SK-N-SH (cell line): ENCODE measurements at regions not wholly inside any gene's neighbourhood (a gene's known extent, or its start where the extent isn't known, plus 50 kb on each side); places are given as distances from the start of the nearest gene placed in this dataset.

Source experiments
- CTCF ChIA-PET: fragments of 300-600, 350-600 bp; formaldehyde crosslinking; extraction: SDS; loops from one replicate; lab custom pipeline; 2021; lab: Yijun Ruan, JAX
- POLR2A ChIA-PET: fragments of 350-600 bp; sonication (Branson Sonifier 250); formaldehyde crosslinking; extraction: SDS; loops from one replicate; lab custom pipeline; 2020; ENCODE audit warnings: antibody characterized with exemption, inconsistent platforms; lab: Yijun Ruan, JAX
- DNase-seq: peaks from one replicate; pipeline ENCODE4 v3.0.0; 2012
- H2AFZ ChIP-seq: fragments of 200-600 bp; sonication (generic); 2 replicates; pipeline ENCODE4 v1.8.1; 2016; ENCODE audit warnings: antibody characterized with exemption, mild to moderate bottlenecking, low read depth
- H3F3A ChIP-seq: fragments of 200-600 bp; sonication (generic); replicated peaks from 2 replicates; pipeline ENCODE3; 2016; ENCODE audit warnings: antibody characterized with exemption, mild to moderate bottlenecking; ENCODE audit not compliant: insufficient read depth
- H3K27ac ChIP-seq, 2 experiments: fragments of 200-500 bp in 1 of 2; fragments of 200-600 bp in 1 of 2; sonication (Bioruptor generic) in 1 of 2; sonication (generic), shearing (Covaris generic) in 1 of 2; 2 replicates each; pipeline versions ENCODE4 v1.5.1 to v1.6.1; 2014 to 2016; ENCODE audit warnings: low read depth in 2 of 2, inconsistent platforms in 1 of 2, low read length in 1 of 2, mild to moderate bottlenecking in 1 of 2, mixed read lengths in 1 of 2
- H3K27me3 ChIP-seq: fragments of 200-600 bp; sonication (generic), shearing (Covaris generic); 2 replicates; pipeline ENCODE4 v1.6.1; 2016; ENCODE audit warnings: mixed run types; ENCODE audit not compliant: insufficient read depth
- H3K36me3 ChIP-seq, 2 experiments: fragments of 200-500 bp in 1 of 2; fragments of 200-600 bp in 1 of 2; sonication (Bioruptor generic) in 1 of 2; sonication (generic) in 1 of 2; replicated peaks in 1 of 2; 2 replicates each; pipeline versions ENCODE3 to v1.5.1; 2014 to 2016; ENCODE audit warnings: low read length in 1 of 2, mild to moderate bottlenecking in 1 of 2; ENCODE audit not compliant: insufficient read depth in 2 of 2, control insufficient read depth in 1 of 2
- H3K4me1 ChIP-seq, 2 experiments: fragments of 200-500 bp in 1 of 2; fragments of 200-600 bp in 1 of 2; sonication (Bioruptor generic) in 1 of 2; sonication (generic), shearing (Covaris generic) in 1 of 2; 2 replicates each; pipeline versions ENCODE4 v1.5.1 to v1.6.1; 2014 to 2016; ENCODE audit warnings: low read depth in 1 of 2, low read length in 1 of 2, mixed run types in 1 of 2; ENCODE audit not compliant: insufficient read depth in 2 of 2, control insufficient read depth in 1 of 2
- H3K4me2 ChIP-seq: fragments of 200-600 bp; sonication (generic), shearing (Covaris generic); 2 replicates; pipeline ENCODE4 v1.6.1; 2017; ENCODE audit warnings: mixed run types
- H3K4me3 ChIP-seq, 2 experiments: fragments of 200-500 bp in 1 of 2; fragments of 200-600 bp in 1 of 2; sonication (Bioruptor generic) in 1 of 2; sonication (generic), shearing (Covaris generic) in 1 of 2; 2 replicates each; pipeline versions ENCODE4 v1.5.1 to v1.8.1; 2014 to 2016; ENCODE audit warnings: low read depth in 2 of 2, inconsistent platforms in 1 of 2, low read length in 1 of 2, mild to moderate bottlenecking in 1 of 2, mixed read lengths in 1 of 2, moderate library complexity in 1 of 2
- H3K79me2 ChIP-seq: fragments of 200-600 bp; sonication (generic); 2 replicates; pipeline ENCODE4 v1.8.1; 2017; ENCODE audit warnings: mild to moderate bottlenecking; ENCODE audit not compliant: insufficient read depth
- H3K9ac ChIP-seq: fragments of 200-600 bp; sonication (generic); 2 replicates; pipeline ENCODE4 v1.6.1; 2017; ENCODE audit warnings: mixed run types
- H3K9me2 ChIP-seq: fragments of 200-600 bp; sonication (generic); 2 replicates; pipeline ENCODE4 v1.6.1; 2017; ENCODE audit warnings: mixed run types
- H3K9me3 ChIP-seq: fragments of 200-600 bp; sonication (generic); 2 replicates; pipeline ENCODE4 v1.6.1; 2017; ENCODE audit warnings: mixed run types, mild to moderate bottlenecking, moderate library complexity
- H4K20me1 ChIP-seq: fragments of 200-600 bp; sonication (generic); 2 replicates; pipeline ENCODE4 v1.6.1; 2017; ENCODE audit warnings: mild to moderate bottlenecking, mixed run types; ENCODE audit not compliant: insufficient read depth
- CHD2 ChIP-seq: fragments of 150-350 bp; IDR thresholded peaks from 2 replicates; pipeline ENCODE4 v1.6.1; 2018; ENCODE audit warnings: low read length; ENCODE audit not compliant: partially characterized antibody
- CTCF ChIP-seq: fragments of 200-600 bp; sonication (generic); IDR thresholded peaks from 2 replicates; pipeline ENCODE4 v1.6.1; 2017; ENCODE audit warnings: antibody characterized with exemption, mild to moderate bottlenecking, moderate library complexity
- ELF1 ChIP-seq: IDR thresholded peaks from 2 replicates; pipeline ENCODE4 v1.4.0; 2012
- EZH2phosphoT487 ChIP-seq: fragments of 200-600 bp; sonication (generic); IDR thresholded peaks from 2 replicates; pipeline ENCODE4 v1.6.1; 2017; ENCODE audit warnings: low read depth, mixed run types, mild to moderate bottlenecking, antibody characterized with exemption, moderate library complexity, borderline replicate concordance
- FOSL2 ChIP-seq: IDR thresholded peaks from 2 replicates; pipeline ENCODE4 v1.4.0; 2012; ENCODE audit warnings: low read depth, mild to moderate bottlenecking, moderate library complexity, borderline replicate concordance
- IRF3 ChIP-seq: fragments of 150-350 bp; IDR thresholded peaks from 2 replicates; pipeline ENCODE4 v1.6.1; 2016; ENCODE audit warnings: mild to moderate bottlenecking, low read depth, low read length
- JUND ChIP-seq: IDR thresholded peaks from 2 replicates; pipeline ENCODE4 v1.4.0; 2012
- MEF2A ChIP-seq: IDR thresholded peaks from 2 replicates; pipeline ENCODE4 v1.4.0; 2012; ENCODE audit warnings: low read depth, borderline replicate concordance
- MXI1 ChIP-seq: IDR thresholded peaks from 2 replicates; pipeline ENCODE4 v1.6.1; 2012; ENCODE audit warnings: mild to moderate bottlenecking, low read depth, low read length, improper control_type of control experiment
- POLR2AphosphoS5 ChIP-seq: IDR thresholded peaks from 2 replicates; pipeline ENCODE4 v1.6.1; 2012; ENCODE audit warnings: low read depth, low read length
- RAD21 ChIP-seq: IDR thresholded peaks from 2 replicates; pipeline ENCODE4 v1.6.1; 2012; ENCODE audit warnings: mild to moderate bottlenecking, low read length
- RCOR1 ChIP-seq: fragments of 150-350 bp; IDR thresholded peaks from 2 replicates; pipeline ENCODE4 v1.6.1; 2017; ENCODE audit warnings: antibody characterized with exemption, low read length
- RFX5 ChIP-seq: IDR thresholded peaks from 2 replicates; pipeline ENCODE4 v1.6.1; 2012; ENCODE audit warnings: mild to moderate bottlenecking, improper control_type of control experiment, low read length
- RXRA ChIP-seq: IDR thresholded peaks from 2 replicates; pipeline ENCODE4 v1.4.0; 2012; ENCODE audit warnings: low read depth, mild to moderate bottlenecking, borderline replicate concordance
- SMC3 ChIP-seq: IDR thresholded peaks from 2 replicates; pipeline ENCODE4 v1.6.1; 2012; ENCODE audit warnings: low read depth, low read length, improper control_type of control experiment
- TCF12 ChIP-seq: IDR thresholded peaks from 2 replicates; pipeline ENCODE4 v1.4.0; 2012
- TEAD4 ChIP-seq: IDR thresholded peaks from 2 replicates; pipeline ENCODE4 v1.4.0; 2012; ENCODE audit warnings: mild to moderate bottlenecking, borderline replicate concordance; ENCODE audit not compliant: insufficient read depth
- USF2 ChIP-seq: fragments of 150-350 bp; IDR thresholded peaks from 2 replicates; pipeline ENCODE4 v1.6.1; 2017; ENCODE audit warnings: antibody characterized with exemption, low read length, low read depth, borderline replicate concordance
- YY1 ChIP-seq: IDR thresholded peaks from 2 replicates; pipeline ENCODE4 v1.4.0; 2012; ENCODE audit warnings: low read depth, mild to moderate bottlenecking
- WGBS: methylation state at CpG from one replicate; pipeline ENCODE4 v1.1.6; 2017; ENCODE audit warnings: low lambda C conversion rate; 5-methylcytosine and 5-hydroxymethylcytosine counted together

GRCh38 chr15:47410247-47410646 lies 307.1 kb upstream of the SEMA6D start:
- POLR2A ChIA-PET: no interaction called here
- H3K4me3 ChIP-seq: no peak overlapping the region
- CTCF ChIA-PET: interaction anchor here (1.1 kb wide), 1 partner anchor 578 kb away, joined by 4 read pairs; no protein-coding TSS in a partner anchor

GRCh38 chr15:47411733-47412132 lies 305.6 kb upstream of the SEMA6D start:
- H3K79me2 ChIP-seq: no peaks in the 10 kb centered on the region
- H3K4me1 ChIP-seq: peaks cover 19 to 43% of the 10 kb centered on the region in 2 experiments; a peak in 3 of 4 replicates
- no peaks in the 10 kb centered on the region for H3K27me3 ChIP-seq
- no peaks in the 10 kb centered on the region for H3K9me2 ChIP-seq
- no peaks in the 10 kb centered on the region for H4K20me1 ChIP-seq
- no peak overlapping the region for H3K4me3 ChIP-seq
- no peaks in the 10 kb centered on the region for H3F3A ChIP-seq
- 71% methylated on average over 4 of the region's 4 CpGs for WGBS
- peak overlapping the region in 1 of 2 experiments; percentile 88; a peak in 2 of 4 replicates for H3K27ac ChIP-seq
- CTCF ChIA-PET: no interaction called here
- H3K4me2 ChIP-seq: no peak overlapping the region
- no peaks in the 10 kb centered on the region for H3K36me3 ChIP-seq
- H3K9ac ChIP-seq: no peak overlapping the region
- no peaks in the 10 kb centered on the region for H3K9me3 ChIP-seq
- POLR2A ChIA-PET: interaction anchor here (0.6 kb wide), 1 partner anchor 1545 kb away, joined by 3 read pairs; no protein-coding TSS in a partner anchor
- H2AFZ ChIP-seq: no peak overlapping the region
- DNase-seq: no peak
- TF ChIP-seq CTCF: no peak
- no peak for TF ChIP-seq ELF1
- TF ChIP-seq IRF3: no peak
- TF ChIP-seq TCF12: no peak
- no peak for TF ChIP-seq RCOR1
- TF ChIP-seq MEF2A: no peak
- no peak for TF ChIP-seq SMC3
- TF ChIP-seq CHD2: no peak
- no peak for TF ChIP-seq POLR2AphosphoS5
- TF ChIP-seq RXRA: no peak

More at GRCh38 chr15:47410247-47410646, 307.1 kb upstream of the SEMA6D start:
- no peak overlapping the region for H3K27ac ChIP-seq
- H3K4me1 ChIP-seq: peaks cover 18 to 30% of the 10 kb centered on the region in 2 experiments; a peak in 3 of 4 replicates
- H3K9me3 ChIP-seq: no peaks in the 10 kb centered on the region
- no peak overlapping the region for H2AFZ ChIP-seq
- no peaks in the 10 kb centered on the region for H3K9me2 ChIP-seq
- no peaks in the 10 kb centered on the region for H4K20me1 ChIP-seq
- 39% methylated on average over 3 of the region's 3 CpGs for WGBS
- H3K27me3 ChIP-seq: no peaks in the 10 kb centered on the region
- no peaks in the 10 kb centered on the region for H3F3A ChIP-seq
- DNase-seq: no peak
- H3K36me3 ChIP-seq: no peaks in the 10 kb centered on the region
- no peak overlapping the region for H3K9ac ChIP-seq
- no peaks in the 10 kb centered on the region for H3K79me2 ChIP-seq
- TF ChIP-seq CHD2 (no peak), POLR2AphosphoS5 (no peak), TEAD4 (no peak), JUND (no peak), USF2 (no peak), EZH2phosphoT487 (no peak), MXI1 (no peak), YY1 (no peak), FOSL2 (no peak), MEF2A (no peak), RFX5 (no peak), TCF12 (no peak), RAD21 (no peak), RCOR1 (no peak)
- TF ChIP-seq, all 33 proteins: peak for 0
- H3K4me2 ChIP-seq: no peak overlapping the region
